SU-DHL-6 (cell line): ENCODE measurements at regions not wholly inside any gene's neighbourhood (a gene's known extent, or its start where the extent isn't known, plus 50 kb on each side); places are given as distances from the start of the nearest gene placed in this dataset.
"Not testable (repeated sequence)": the region's sequence is repeated elsewhere in the genome, so short reads cannot be mapped to it uniquely, and the experiment has no call there.

Experiments used
- H2AFZ ChIP-seq: fragments of 200-600 bp; sonication (generic); 2 replicates; pipeline ENCODE4 v1.6.1; 2014; ENCODE audit warnings: low read depth, mild to moderate bottlenecking, moderate library complexity, mixed read lengths, antibody characterized with exemption, low read length; ENCODE audit not compliant: severe bottlenecking
- H3F3A ChIP-seq: fragments of 200-600 bp; shearing (Covaris generic); 2 replicates; pipeline ENCODE4 v1.6.0; 2016; ENCODE audit warnings: antibody characterized with exemption, mild to moderate bottlenecking; ENCODE audit not compliant: insufficient read depth
- H3K27ac ChIP-seq: fragments of 200-600 bp; sonication (generic); 2 replicates; pipeline ENCODE4 v1.5.1; 2016; ENCODE audit warnings: low read depth, mild to moderate bottlenecking, low read length, moderate library complexity, mixed read lengths
- H3K27me3 ChIP-seq: fragments of 200-600 bp; sonication (generic), shearing (Covaris generic); 2 replicates; pipeline ENCODE4 v1.6.0; 2014; ENCODE audit warnings: mild to moderate bottlenecking, low read length
- H3K36me3 ChIP-seq: fragments of 200-600 bp; sonication (generic); 2 replicates; pipeline ENCODE4 v1.6.1; 2014; ENCODE audit warnings: mild to moderate bottlenecking, low read length, mixed read lengths
- H3K4me2 ChIP-seq: fragments of 300-600, 200-600 bp; shearing (Covaris generic), sonication (generic); 2 replicates; pipeline ENCODE4 v1.6.0; 2014; ENCODE audit warnings: low read length, low read depth, mild to moderate bottlenecking; ENCODE audit not compliant: poor library complexity, severe bottlenecking
- H3K4me3 ChIP-seq: fragments of 200-600 bp; sonication (generic); 2 replicates; pipeline ENCODE4 v1.5.1; 2014; ENCODE audit warnings: antibody characterized with exemption, low read length, mild to moderate bottlenecking, mixed read lengths; ENCODE audit not compliant: insufficient read depth, poor library complexity, severe bottlenecking
- H3K79me2 ChIP-seq: fragments of 200-600 bp; sonication (generic); 2 replicates; pipeline ENCODE4 v1.6.1; 2014; ENCODE audit warnings: mild to moderate bottlenecking, low read length, moderate library complexity; ENCODE audit not compliant: insufficient read depth
- H3K9ac ChIP-seq: fragments of 200-600 bp; sonication (generic); 2 replicates; pipeline ENCODE4 v1.7.0; 2014; ENCODE audit warnings: mild to moderate bottlenecking, low read length
- H3K9me2 ChIP-seq: fragments of 200-600 bp; sonication (generic); replicated peaks from 2 replicates; pipeline ENCODE4 v1.6.1; 2014; ENCODE audit warnings: low read length; ENCODE audit not compliant: insufficient read depth
- H3K9me3 ChIP-seq: fragments of 200-600 bp; sonication (generic); 2 replicates; pipeline ENCODE4 v1.6.1; 2014; ENCODE audit warnings: low read length, mixed read lengths; ENCODE audit not compliant: insufficient read depth
- H4K20me1 ChIP-seq: fragments of 200-600 bp; sonication (generic); 2 replicates; pipeline ENCODE4 v1.6.1; 2014; ENCODE audit warnings: low read depth, mild to moderate bottlenecking, antibody characterized with exemption, low read length, moderate library complexity, mixed read lengths
- CTCF ChIP-seq: fragments of 200-600 bp; sonication (generic); IDR thresholded peaks from one replicate; pipeline ENCODE4 v1.5.1; 2017; ENCODE audit warnings: antibody characterized with exemption, mild to moderate bottlenecking, low read length, moderate library complexity; ENCODE audit not compliant: insufficient read depth, poor library complexity, severe bottlenecking
- EZH2phosphoT487 ChIP-seq: fragments of 200-600 bp; sonication (generic), shearing (Covaris generic); conservative IDR thresholded peaks from 2 replicates; pipeline ENCODE4 v1.6.1; 2018; ENCODE audit warnings: mild to moderate bottlenecking, antibody characterized with exemption, low read length, moderate library complexity, mixed read lengths

- Histone ChIP-seq H3K27ac (no peak overlapping the region), H3K27me3 (no peaks in the 10 kb centered on the region; the same call in 1 of the 2 replicates), H3K9me3 (no peaks in the 10 kb centered on the region), H4K20me1 (no peaks in the 10 kb centered on the region), H3F3A (no peaks in the 10 kb centered on the region), H3K9me2 (no peaks in the 10 kb centered on the region), H3K36me3 (no peaks in the 10 kb centered on the region), H3K9ac (no peak overlapping the region), H3K4me3 (no peak overlapping the region), H3K4me2 (no peak overlapping the region), H3K79me2 (no peaks in the 10 kb centered on the region), H2AFZ (no peak overlapping the region)
- TF ChIP-seq CTCF = no peak
- no peak for TF ChIP-seq EZH2phosphoT487
Measured at GRCh38 chr5:37930350-37930749, 90.5 kb upstream of the GDNF start.

GRCh38 chr5:37929791-37930190, 90.0 kb upstream of the GDNF start:
- Histone ChIP-seq H3K36me3 (no peaks in the 10 kb centered on the region), H3K9ac (no peak overlapping the region), H3K27ac (no peak overlapping the region), H3K9me2 (no peaks in the 10 kb centered on the region), H3K9me3 (no peaks in the 10 kb centered on the region), H3K4me3 (no peak overlapping the region), H3K4me2 (no peak overlapping the region), H3K27me3 (no peaks in the 10 kb centered on the region; the same call in 1 of the 2 replicates), H4K20me1 (no peaks in the 10 kb centered on the region), H3K79me2 (no peaks in the 10 kb centered on the region), H3F3A (no peaks in the 10 kb centered on the region), H2AFZ (no peak overlapping the region)
- no peak for TF ChIP-seq EZH2phosphoT487
- TF ChIP-seq CTCF = no peak

GRCh38 chr5:37927753-37928152, 87.9 kb upstream of the GDNF start:
- H3F3A ChIP-seq = not testable (repeated sequence)

GRCh38 chr5:37926732-37927131, 86.9 kb upstream of the GDNF start:
- Histone ChIP-seq H3K27me3 (no peaks in the 10 kb centered on the region; the same call in 1 of the 2 replicates), H3K36me3 (no peaks in the 10 kb centered on the region), H2AFZ (no peak overlapping the region), H3K79me2 (no peaks in the 10 kb centered on the region), H3F3A (no peaks in the 10 kb centered on the region), H3K4me3 (no peak overlapping the region), H3K9me2 (no peaks in the 10 kb centered on the region), H3K9me3 (no peaks in the 10 kb centered on the region), H3K9ac (no peak overlapping the region), H3K4me2 (no peak overlapping the region), H3K27ac (no peak overlapping the region), H4K20me1 (no peaks in the 10 kb centered on the region)
- no peak for TF ChIP-seq EZH2phosphoT487
- no peak for TF ChIP-seq CTCF

More at GRCh38 chr5:37927753-37928152, 87.9 kb upstream of the GDNF start:
- not testable (repeated sequence) for H3K4me2 ChIP-seq, H3K9ac ChIP-seq, H3K9me3 ChIP-seq, H3K27ac ChIP-seq, H4K20me1 ChIP-seq, H3K9me2 ChIP-seq, H2AFZ ChIP-seq, H3K4me3 ChIP-seq, H3K79me2 ChIP-seq, H3K27me3 ChIP-seq, H3K36me3 ChIP-seq
